DOHH2 (cell line): ENCODE measurements at regions not wholly inside any gene's neighbourhood (a gene's known extent, or its start where the extent isn't known, plus 50 kb on each side); places are given as distances from the start of the nearest gene placed in this dataset.

Source experiments
- EZH2phosphoT487 ChIP-seq: fragments of 200-600 bp; sonication (generic); IDR thresholded peaks from 2 replicates; pipeline ENCODE4 v1.6.1; 2017; ENCODE audit warnings: borderline replicate concordance, mild to moderate bottlenecking, antibody characterized with exemption, low read length, moderate library complexity, mixed read lengths
- TF ChIP-seq, protein P1 (sequence below): fragments of 200-600 bp; sonication (generic); IDR thresholded peaks from one replicate; pipeline ENCODE4 v1.5.1; 2014; ENCODE audit warnings: antibody characterized with exemption, mild to moderate bottlenecking, low read depth, low read length; ENCODE audit not compliant: poor library complexity, severe bottlenecking

DNA sequence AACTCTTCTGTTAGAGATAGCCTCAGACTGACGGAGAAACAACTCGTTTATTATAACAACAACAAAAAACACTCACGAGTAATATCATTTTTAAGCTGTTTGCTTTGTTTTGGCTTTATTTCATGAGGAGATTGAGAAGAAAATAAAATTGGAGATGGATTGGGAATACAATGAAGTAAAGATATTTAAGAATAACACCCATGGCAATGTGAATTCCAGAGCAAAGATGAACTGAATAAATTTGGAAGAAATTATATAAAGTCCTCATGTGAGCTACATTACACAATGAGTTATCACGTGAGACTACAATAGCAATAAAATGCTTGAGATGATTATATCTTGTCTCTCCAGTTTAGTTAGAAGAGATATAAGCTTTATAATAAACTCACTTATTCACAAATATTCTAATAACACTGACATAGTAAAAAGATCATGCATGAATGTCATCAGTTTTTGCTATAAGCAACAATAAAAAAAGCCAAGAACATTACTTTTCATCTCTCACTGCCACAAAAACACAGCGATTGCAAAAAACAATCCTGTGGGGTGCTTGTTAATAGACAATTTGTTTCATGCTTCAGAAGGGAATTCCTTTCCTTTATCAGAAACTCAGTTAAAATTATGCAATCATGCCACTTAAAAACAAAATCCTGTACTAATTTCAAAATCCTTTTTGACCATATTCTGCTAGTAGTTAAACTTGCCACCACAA lies 696.7 kb upstream of the MARCKS start:
- TF ChIP-seq, protein P1, sequence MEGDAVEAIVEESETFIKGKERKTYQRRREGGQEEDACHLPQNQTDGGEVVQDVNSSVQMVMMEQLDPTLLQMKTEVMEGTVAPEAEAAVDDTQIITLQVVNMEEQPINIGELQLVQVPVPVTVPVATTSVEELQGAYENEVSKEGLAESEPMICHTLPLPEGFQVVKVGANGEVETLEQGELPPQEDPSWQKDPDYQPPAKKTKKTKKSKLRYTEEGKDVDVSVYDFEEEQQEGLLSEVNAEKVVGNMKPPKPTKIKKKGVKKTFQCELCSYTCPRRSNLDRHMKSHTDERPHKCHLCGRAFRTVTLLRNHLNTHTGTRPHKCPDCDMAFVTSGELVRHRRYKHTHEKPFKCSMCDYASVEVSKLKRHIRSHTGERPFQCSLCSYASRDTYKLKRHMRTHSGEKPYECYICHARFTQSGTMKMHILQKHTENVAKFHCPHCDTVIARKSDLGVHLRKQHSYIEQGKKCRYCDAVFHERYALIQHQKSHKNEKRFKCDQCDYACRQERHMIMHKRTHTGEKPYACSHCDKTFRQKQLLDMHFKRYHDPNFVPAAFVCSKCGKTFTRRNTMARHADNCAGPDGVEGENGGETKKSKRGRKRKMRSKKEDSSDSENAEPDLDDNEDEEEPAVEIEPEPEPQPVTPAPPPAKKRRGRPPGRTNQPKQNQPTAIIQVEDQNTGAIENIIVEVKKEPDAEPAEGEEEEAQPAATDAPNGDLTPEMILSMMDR: no peak
- TF ChIP-seq EZH2phosphoT487: no peak
